ENCODE measurements at regions not wholly inside any gene's neighbourhood (a gene's known extent, or its start where the extent isn't known, plus 50 kb on each side); places are given as distances from the start of the nearest gene placed in this dataset.

GRCh38 chr6:137779982-137780381, 87.1 kb upstream of the TNFAIP3 start:
- no peak for TF ChIP-seq CTCF (IDR thresholded peaks at IDR 0.05; ENCODE audit: low read length)
- TF ChIP-seq EZH2phosphoT487 (IDR thresholded peaks at IDR 0.05; ENCODE audit: low read length), result no peak
- TF ChIP-seq EZH2 (optimal IDR thresholded peaks at IDR 0.05; ENCODE audit: low read depth, low read length), result no peak
